ENCODE measurements at regions not wholly inside any gene's neighbourhood (a gene's known extent, or its start where the extent isn't known, plus 50 kb on each side); places are given as distances from the start of the nearest gene placed in this dataset.

DNA sequence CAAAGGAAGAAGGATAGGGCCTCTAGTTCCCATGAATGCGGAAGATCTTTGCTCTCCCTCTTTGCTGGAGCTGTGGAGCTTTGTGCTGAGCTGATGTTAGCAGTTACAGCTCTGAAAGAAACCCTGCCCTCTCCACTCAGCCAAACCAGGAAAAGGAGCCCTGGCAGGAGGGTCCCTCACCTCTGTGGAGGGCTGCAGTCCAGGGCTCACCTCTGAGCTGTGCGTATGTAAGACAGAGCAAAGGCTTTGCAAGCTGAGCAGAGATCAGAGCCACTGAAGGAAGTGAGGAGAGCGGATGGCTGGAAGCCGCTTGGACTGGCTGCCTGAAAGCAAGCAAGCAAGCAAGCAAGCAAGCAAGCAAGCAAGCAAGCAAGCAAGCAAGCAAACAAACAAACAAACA lies 84.7 kb downstream of the RAMP3 start:
- TF ChIP-seq TSHZ2 (CRISPR knock-in tag; IDR thresholded peaks at IDR 0.05) = no peak
- no peak for TF ChIP-seq ZFP3 (CRISPR knock-in tag; IDR thresholded peaks at IDR 0.05)
- no peak for TF ChIP-seq ARNTL (CRISPR knock-in tag; IDR thresholded peaks at IDR 0.05; ENCODE audit: borderline replicate concordance, low read depth)
- TF ChIP-seq TCF4 (CRISPR knock-in tag; IDR thresholded peaks at IDR 0.05; ENCODE audit: borderline replicate concordance) = no peak
- TF ChIP-seq OSR1 (CRISPR knock-in tag; IDR thresholded peaks at IDR 0.05) = no peak
- TF ChIP-seq RARB (CRISPR knock-in tag; IDR thresholded peaks at IDR 0.05) = no peak
- TF ChIP-seq ISL1 (CRISPR knock-in tag; IDR thresholded peaks at IDR 0.05) = no peak
- no peak for ATAC-seq

DNA sequence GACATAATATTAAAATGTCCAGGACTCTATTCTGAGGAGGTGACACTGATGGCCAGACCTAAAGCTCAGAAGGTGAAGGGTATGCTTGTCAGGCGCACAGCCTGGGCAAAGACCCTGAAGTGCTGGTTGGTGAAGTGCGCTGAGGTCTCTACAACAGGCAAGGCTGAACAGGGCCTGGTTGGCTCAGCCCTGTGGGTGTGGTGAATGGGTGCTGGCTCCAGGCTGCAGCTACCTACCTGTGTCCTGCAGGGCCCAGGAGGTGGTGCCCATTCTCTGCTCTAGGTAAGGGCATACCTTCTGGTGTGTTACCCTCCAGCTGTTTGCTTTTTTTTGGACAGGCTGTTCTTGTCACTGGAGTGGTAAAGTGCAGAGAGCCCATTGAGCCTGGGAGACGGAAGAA lies 85.1 kb downstream of the RAMP3 start:
- TF ChIP-seq CSDC2 (CRISPR knock-in tag; IDR thresholded peaks at IDR 0.05) = no peak
- no peak for TF ChIP-seq TSHZ2 (CRISPR knock-in tag; IDR thresholded peaks at IDR 0.05)
- no peak for TF ChIP-seq ZNF70 (CRISPR knock-in tag; IDR thresholded peaks at IDR 0.05)
- no peak for ATAC-seq

DNA sequence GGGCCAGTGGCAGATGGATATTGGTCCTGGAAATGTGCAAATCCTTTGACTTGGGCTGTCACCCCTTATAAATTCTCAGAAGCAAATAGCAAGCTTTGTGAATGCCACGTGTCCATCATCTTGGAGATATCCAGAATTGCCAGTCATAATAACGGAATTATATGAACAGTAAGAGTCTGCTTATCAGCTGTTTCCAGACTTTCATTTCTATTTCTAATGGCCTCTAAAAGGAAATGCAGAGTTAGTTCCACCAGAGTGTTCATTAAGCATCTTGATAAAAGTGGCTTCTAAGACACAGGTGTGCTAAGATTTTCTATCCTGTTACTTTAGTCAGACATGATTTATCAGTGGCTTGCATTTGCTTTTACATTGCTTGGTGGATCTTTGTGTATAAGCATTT lies 87.4 kb downstream of the RAMP3 start:
- no peak for ATAC-seq
- TF ChIP-seq ZFP3 (CRISPR knock-in tag; IDR thresholded peaks at IDR 0.05) (no peak), CSRNP3 (CRISPR knock-in tag; IDR thresholded peaks at IDR 0.05) (no peak), SNAI2 (CRISPR knock-in tag; IDR thresholded peaks at IDR 0.05) (no peak), TCF4 (CRISPR knock-in tag; IDR thresholded peaks at IDR 0.05; ENCODE audit: borderline replicate concordance) (no peak), CSDC2 (CRISPR knock-in tag; IDR thresholded peaks at IDR 0.05) (no peak), GLIS3 (CRISPR knock-in tag; IDR thresholded peaks at IDR 0.05) (no peak), TSHZ2 (CRISPR knock-in tag; IDR thresholded peaks at IDR 0.05) (no peak), ARNTL (CRISPR knock-in tag; IDR thresholded peaks at IDR 0.05; ENCODE audit: borderline replicate concordance, low read depth) (no peak), ZNF70 (CRISPR knock-in tag; IDR thresholded peaks at IDR 0.05) (no peak), ZNF8 (CRISPR knock-in tag; IDR thresholded peaks at IDR 0.05) (no peak), ZNF565 (CRISPR knock-in tag; conservative IDR thresholded peaks at IDR 0.05; ENCODE audit: low read depth) (no peak), POU6F1 (CRISPR knock-in tag; IDR thresholded peaks at IDR 0.05; ENCODE audit: borderline replicate concordance, low read depth) (no peak)
- TF ChIP-seq, protein P1, sequence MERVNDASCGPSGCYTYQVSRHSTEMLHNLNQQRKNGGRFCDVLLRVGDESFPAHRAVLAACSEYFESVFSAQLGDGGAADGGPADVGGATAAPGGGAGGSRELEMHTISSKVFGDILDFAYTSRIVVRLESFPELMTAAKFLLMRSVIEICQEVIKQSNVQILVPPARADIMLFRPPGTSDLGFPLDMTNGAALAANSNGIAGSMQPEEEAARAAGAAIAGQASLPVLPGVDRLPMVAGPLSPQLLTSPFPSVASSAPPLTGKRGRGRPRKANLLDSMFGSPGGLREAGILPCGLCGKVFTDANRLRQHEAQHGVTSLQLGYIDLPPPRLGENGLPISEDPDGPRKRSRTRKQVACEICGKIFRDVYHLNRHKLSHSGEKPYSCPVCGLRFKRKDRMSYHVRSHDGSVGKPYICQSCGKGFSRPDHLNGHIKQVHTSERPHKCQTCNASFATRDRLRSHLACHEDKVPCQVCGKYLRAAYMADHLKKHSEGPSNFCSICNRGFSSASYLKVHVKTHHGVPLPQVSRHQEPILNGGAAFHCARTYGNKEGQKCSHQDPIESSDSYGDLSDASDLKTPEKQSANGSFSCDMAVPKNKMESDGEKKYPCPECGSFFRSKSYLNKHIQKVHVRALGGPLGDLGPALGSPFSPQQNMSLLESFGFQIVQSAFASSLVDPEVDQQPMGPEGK (CRISPR knock-in tag; IDR thresholded peaks at IDR 0.05; ENCODE audit: borderline replicate concordance) = no peak

Measured in SK-N-SH treated with all-trans-retinoic acid at 6 μM for 48 hours (cell line).